NCI-H1092 (cell line): ENCODE measurements at regions not wholly inside any gene's neighbourhood (a gene's known extent, or its start where the extent isn't known, plus 50 kb on each side); places are given as distances from the start of the nearest gene placed in this dataset.
"Not testable (repeated sequence)": the region's sequence is repeated elsewhere in the genome, so short reads cannot be mapped to it uniquely, and the experiment has no call there.

Experiments used
- DNase-seq: peaks from one replicate; lab custom pipeline; 2025; lab: John Stamatoyannopoulos, UW

GRCh38 chr2:207216457-207216856, 50.7 kb upstream of the KLF7 start:
- no peak for DNase-seq

- no peak for DNase-seq
Measured at GRCh38 chr2:207217442-207217841, 51.7 kb upstream of the KLF7 start.

GRCh38 chr2:207219081-207219630, 53.4 kb upstream of the KLF7 start:
- no peak for DNase-seq

- DNase-seq = no peak
Measured at GRCh38 chr2:207219676-207220501, 54.1 kb upstream of the KLF7 start.

GRCh38 chr2:207221731-207222130, 56.0 kb upstream of the KLF7 start:
- DNase-seq = no peak

GRCh38 chr2:207223051-207223450, 57.3 kb upstream of the KLF7 start:
- DNase-seq = no peak

GRCh38 chr2:207224381-207224780, 58.6 kb upstream of the KLF7 start:
- DNase-seq = no peak

- no peak for DNase-seq
Measured at GRCh38 chr2:207224791-207225482, 59.2 kb upstream of the KLF7 start.

- no peak for DNase-seq
Measured at GRCh38 chr2:207225773-207226172, 60.0 kb upstream of the KLF7 start.

GRCh38 chr2:207226243-207226642, 60.5 kb upstream of the KLF7 start:
- DNase-seq = no peak

GRCh38 chr2:207226671-207227061, 60.9 kb upstream of the KLF7 start:
- DNase-seq = no peak

- DNase-seq = no peak
Measured at GRCh38 chr2:207227062-207227748, 61.5 kb upstream of the KLF7 start.

- no peak for DNase-seq
Measured at GRCh38 chr2:207227749-207228145, 62.0 kb upstream of the KLF7 start.

GRCh38 chr2:207228402-207228801, 62.7 kb upstream of the KLF7 start:
- no peak for DNase-seq

- no peak for DNase-seq
Measured at GRCh38 chr2:207229161-207229560, 63.4 kb upstream of the KLF7 start.

- DNase-seq = no peak
Measured at GRCh38 chr2:207230261-207231105, 64.7 kb upstream of the KLF7 start.

GRCh38 chr2:207231106-207231865, 65.5 kb upstream of the KLF7 start:
- DNase-seq = no peak

- no peak for DNase-seq
Measured at GRCh38 chr2:207231967-207232366, 66.2 kb upstream of the KLF7 start.

GRCh38 chr2:207233141-207233540, 67.4 kb upstream of the KLF7 start:
- DNase-seq = not testable (repeated sequence)

GRCh38 chr2:207233731-207234130, 68.0 kb upstream of the KLF7 start:
- no peak for DNase-seq

GRCh38 chr2:207235621-207236020, 69.9 kb upstream of the KLF7 start:
- no peak for DNase-seq
